HFFc6 (cell line): ENCODE measurements at regions not wholly inside any gene's neighbourhood (a gene's known extent, or its start where the extent isn't known, plus 50 kb on each side); places are given as distances from the start of the nearest gene placed in this dataset.

ENCODE experiments used
- DNase-seq: peaks from one replicate; pipeline ENCODE4 v3.0.0-alpha.2; 2018
- H3K27ac Mint-ChIP-seq: 2 replicates; pipeline ENCODE4 v1.8.0; 2020; ENCODE audit warnings: mild to moderate bottlenecking, mixed read lengths
- H3K27me3 Mint-ChIP-seq: 2 replicates; pipeline ENCODE4 v1.8.0; 2021; ENCODE audit warnings: mild to moderate bottlenecking, moderate library complexity, mixed read lengths; ENCODE audit not compliant: insufficient read depth
- H3K36me3 Mint-ChIP-seq: 2 replicates; pipeline ENCODE4 v1.8.0; 2021; ENCODE audit warnings: low read depth, mixed read lengths
- H3K4me1 Mint-ChIP-seq: 2 replicates; pipeline ENCODE4 v1.8.0; 2020; ENCODE audit warnings: low read depth, mixed read lengths
- H3K4me3 Mint-ChIP-seq: 2 replicates; pipeline ENCODE4 v1.8.0; 2020; ENCODE audit warnings: mild to moderate bottlenecking, moderate library complexity, mixed read lengths
- H3K9me3 Mint-ChIP-seq: 2 replicates; pipeline ENCODE4 v1.8.0; 2020; ENCODE audit warnings: mild to moderate bottlenecking, mixed read lengths
- TF ChIP-seq, protein P1 (sequence below): fragments of 200-600 bp; sonication (generic); IDR thresholded peaks from 2 replicates; pipeline ENCODE4 v1.5.0; 2021; ENCODE audit warnings: antibody characterized with exemption, mild to moderate bottlenecking

DNA sequence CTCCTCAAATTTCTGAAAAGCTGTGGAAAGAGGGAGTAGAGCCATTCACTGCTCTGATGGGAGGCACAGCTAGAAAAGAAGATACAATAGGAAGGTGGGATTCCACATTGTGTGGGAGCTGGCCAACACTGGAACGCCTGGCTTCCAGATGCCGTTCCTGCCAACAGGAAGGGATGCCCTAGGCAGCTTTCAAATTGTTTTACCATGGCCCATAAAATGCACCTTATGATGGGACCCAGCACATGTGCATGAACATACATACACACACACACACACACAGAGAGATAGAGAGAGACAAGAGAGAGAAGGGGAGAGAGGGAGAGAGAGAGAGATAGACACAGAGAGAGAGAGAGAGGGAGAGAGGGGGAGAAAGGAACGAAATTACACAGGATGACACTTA, 86.1 kb upstream of the BZW1 start:
- H3K4me3 Mint-ChIP-seq, result no peak overlapping the region
- H3K27ac Mint-ChIP-seq, result no peak overlapping the region
- no peak for DNase-seq
- H3K9me3 Mint-ChIP-seq, result no peaks in the 10 kb centered on the region
- H3K27me3 Mint-ChIP-seq, result peaks cover 41% of the 10 kb centered on the region
- TF ChIP-seq, protein P1, sequence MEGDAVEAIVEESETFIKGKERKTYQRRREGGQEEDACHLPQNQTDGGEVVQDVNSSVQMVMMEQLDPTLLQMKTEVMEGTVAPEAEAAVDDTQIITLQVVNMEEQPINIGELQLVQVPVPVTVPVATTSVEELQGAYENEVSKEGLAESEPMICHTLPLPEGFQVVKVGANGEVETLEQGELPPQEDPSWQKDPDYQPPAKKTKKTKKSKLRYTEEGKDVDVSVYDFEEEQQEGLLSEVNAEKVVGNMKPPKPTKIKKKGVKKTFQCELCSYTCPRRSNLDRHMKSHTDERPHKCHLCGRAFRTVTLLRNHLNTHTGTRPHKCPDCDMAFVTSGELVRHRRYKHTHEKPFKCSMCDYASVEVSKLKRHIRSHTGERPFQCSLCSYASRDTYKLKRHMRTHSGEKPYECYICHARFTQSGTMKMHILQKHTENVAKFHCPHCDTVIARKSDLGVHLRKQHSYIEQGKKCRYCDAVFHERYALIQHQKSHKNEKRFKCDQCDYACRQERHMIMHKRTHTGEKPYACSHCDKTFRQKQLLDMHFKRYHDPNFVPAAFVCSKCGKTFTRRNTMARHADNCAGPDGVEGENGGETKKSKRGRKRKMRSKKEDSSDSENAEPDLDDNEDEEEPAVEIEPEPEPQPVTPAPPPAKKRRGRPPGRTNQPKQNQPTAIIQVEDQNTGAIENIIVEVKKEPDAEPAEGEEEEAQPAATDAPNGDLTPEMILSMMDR, result no peak
- 0 out of 2 replicates have a peak, but pooled peaks cover under 1% of the 10 kb centered on the region for H3K36me3 Mint-ChIP-seq
- H3K4me1 Mint-ChIP-seq, result no peaks in the 10 kb centered on the region

DNA sequence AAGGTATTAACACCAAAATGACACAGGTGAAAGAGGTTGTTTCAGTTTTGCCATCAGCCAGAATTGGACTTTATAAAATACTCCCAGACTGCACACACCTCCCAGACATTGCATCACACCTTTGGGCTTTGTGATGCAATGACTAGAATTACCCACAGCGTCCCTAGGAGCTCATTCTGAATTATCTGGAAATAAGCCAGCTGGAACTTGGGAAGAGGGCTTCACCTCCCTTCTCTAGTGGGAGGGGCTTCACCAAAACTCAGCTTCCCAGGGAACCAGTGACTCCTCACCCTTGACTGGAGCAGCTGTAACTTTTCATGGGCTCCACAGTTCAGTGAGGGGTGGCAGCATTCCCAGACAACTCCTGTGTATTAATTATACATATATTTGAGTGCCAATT, 83.1 kb upstream of the BZW1 start:
- Mint-ChIP-seq H3K4me1 (no peaks in the 10 kb centered on the region), H3K4me3 (no peak overlapping the region), H3K27me3 (peaks cover 39% of the 10 kb centered on the region), H3K27ac (no peak overlapping the region), H3K9me3 (no peaks in the 10 kb centered on the region), H3K36me3 (no peaks in the 10 kb centered on the region)
- TF ChIP-seq, protein P1, result no peak
- no peak for DNase-seq

DNA sequence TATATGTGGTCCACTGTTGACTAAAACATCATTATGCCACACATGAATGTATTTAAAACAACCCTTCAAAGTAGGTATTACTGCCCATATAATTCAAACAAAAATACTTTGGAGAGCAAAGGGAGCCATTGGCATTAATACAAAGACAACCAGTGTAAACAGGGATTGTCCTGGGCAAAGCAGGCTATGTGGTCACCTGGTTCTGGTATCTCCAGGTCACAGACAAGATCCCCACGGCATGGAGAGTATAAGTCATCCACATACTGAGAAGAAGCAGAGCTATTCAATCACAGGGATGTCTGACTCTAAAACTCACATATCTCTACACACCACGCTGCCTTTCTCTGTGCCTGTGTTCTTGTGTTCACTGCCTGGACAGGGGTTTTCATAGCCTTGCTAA, 81.4 kb upstream of the BZW1 start:
- no peaks in the 10 kb centered on the region for H3K36me3 Mint-ChIP-seq
- H3K27ac Mint-ChIP-seq, result no peak overlapping the region
- H3K27me3 Mint-ChIP-seq, result peaks cover 33% of the 10 kb centered on the region
- TF ChIP-seq, protein P1, result no peak
- no peak for DNase-seq
- peaks cover 9% of the 10 kb centered on the region for H3K4me1 Mint-ChIP-seq
- H3K4me3 Mint-ChIP-seq, result no peak overlapping the region
- H3K9me3 Mint-ChIP-seq, result no peaks in the 10 kb centered on the region

DNA sequence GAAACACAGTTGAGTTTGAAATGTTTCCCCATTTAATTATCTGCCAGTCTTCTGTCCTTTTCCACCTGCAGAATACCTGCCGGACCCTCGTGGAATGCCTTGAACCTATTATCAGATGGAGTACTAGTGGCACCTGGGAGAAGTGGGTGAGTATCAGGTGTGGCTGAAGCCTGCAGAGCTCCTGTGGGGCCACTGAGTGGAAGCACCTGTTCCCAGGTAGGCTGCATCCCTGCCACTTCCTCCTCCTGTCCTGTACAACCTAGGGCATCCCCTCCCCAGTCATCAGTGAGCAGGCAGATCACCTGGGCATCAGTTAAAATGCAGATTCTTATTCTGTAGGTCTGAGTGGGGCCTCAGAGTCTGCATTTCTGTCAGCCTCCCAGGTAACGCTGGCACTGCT, 80.8 kb upstream of the BZW1 start:
- H3K4me1 Mint-ChIP-seq, result peaks cover 16% of the 10 kb centered on the region
- H3K36me3 Mint-ChIP-seq, result no peaks in the 10 kb centered on the region
- H3K4me3 Mint-ChIP-seq, result no peak overlapping the region
- TF ChIP-seq, protein P1, result no peak
- no peaks in the 10 kb centered on the region for H3K9me3 Mint-ChIP-seq
- no peak overlapping the region for H3K27ac Mint-ChIP-seq
- no peak for DNase-seq
- peaks cover 26% of the 10 kb centered on the region for H3K27me3 Mint-ChIP-seq

DNA sequence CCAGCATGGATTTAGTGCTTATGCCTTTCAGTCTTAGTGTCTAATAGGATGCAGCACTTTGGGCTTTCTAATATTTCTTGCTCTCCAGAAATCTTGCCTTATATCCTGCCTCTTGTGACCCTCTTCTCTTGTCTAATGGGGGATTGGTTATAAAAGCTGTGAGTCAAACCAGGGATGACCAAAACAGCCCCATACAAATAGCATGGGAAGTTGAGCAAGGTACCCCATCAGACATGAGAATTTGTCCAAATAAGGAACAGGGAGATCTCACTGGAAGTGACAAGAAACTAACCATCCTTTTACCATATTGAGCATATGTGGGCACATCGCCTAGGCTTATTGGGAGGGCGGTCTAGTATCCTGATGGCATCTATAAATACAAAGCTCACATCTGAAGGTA, 78.8 kb upstream of the BZW1 start:
- DNase-seq, result no peak
- Mint-ChIP-seq H3K4me1 (peaks cover 17% of the 10 kb centered on the region), H3K9me3 (no peaks in the 10 kb centered on the region), H3K27me3 (peaks cover 18% of the 10 kb centered on the region), H3K27ac (no peak overlapping the region), H3K4me3 (no peak overlapping the region), H3K36me3 (no peaks in the 10 kb centered on the region)
- TF ChIP-seq, protein P1, result no peak

DNA sequence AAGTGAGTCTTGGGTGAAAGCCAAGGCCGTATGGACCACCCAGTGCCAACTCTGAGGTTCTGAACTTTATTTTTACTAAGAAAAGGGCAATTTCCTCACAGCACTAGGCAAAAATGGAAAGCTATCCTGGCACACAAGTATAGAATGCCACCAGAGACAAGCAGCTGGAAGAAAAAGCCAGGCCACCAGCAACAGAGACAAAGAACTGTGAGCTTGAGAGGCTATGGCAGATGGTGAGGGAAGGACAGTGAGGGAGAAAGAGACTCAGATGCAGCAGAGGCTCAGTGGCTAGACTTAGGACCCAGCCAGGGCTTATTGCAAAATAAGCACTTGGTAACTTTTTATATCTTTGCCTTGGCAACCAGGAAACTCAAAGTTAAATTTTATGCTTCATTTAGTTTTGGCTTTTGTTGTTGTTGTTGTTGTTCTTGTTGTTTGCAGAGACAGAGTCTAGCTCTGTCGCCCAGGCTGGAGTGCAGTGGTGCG, 78.0 kb upstream of the BZW1 start:
- H3K36me3 Mint-ChIP-seq, result no peaks in the 10 kb centered on the region
- TF ChIP-seq, protein P1, result no peak

More for the DNA sequence above, 78.0 kb upstream of the BZW1 start:
- Mint-ChIP-seq H3K9me3 (no peaks in the 10 kb centered on the region), H3K27me3 (peaks cover 15% of the 10 kb centered on the region), H3K4me3 (no peak overlapping the region), H3K4me1 (peaks cover 17% of the 10 kb centered on the region), H3K27ac (no peak overlapping the region)
- DNase-seq, result no peak
